K562 (cell line): ENCODE measurements at regions not wholly inside any gene's neighbourhood (a gene's known extent, or its start where the extent isn't known, plus 50 kb on each side); places are given as distances from the start of the nearest gene placed in this dataset.

Source experiments
- ATAC-seq: fragments of 200-7000 bp; cut with Tn5 transposase; 3 replicates; pipeline ENCODE4 v1.9.1; 2020; ENCODE audit warnings: moderate library complexity
- BruUV-seq: library from RNA; stranded (reverse); fragments of 400-500 nt; replicated peaks from 2 replicates; lab custom pipeline; 2021; lab: Mats Ljungman, UMichigan
- CTCF ChIA-PET: fragments of 300-600 bp; formaldehyde crosslinking; extraction: SDS; loops from one replicate; lab custom pipeline; 2021; ENCODE audit warnings: low intra/inter-chr PET ratio; lab: Yijun Ruan, JAX
- POLR2A ChIA-PET: fragments of 300-600, 350-650 bp; sonication (Branson Sonifier 250); formaldehyde crosslinking; extraction: SDS; loops from one replicate; lab custom pipeline; 2021; ENCODE audit warnings: antibody characterized with exemption, inconsistent platforms; lab: Yijun Ruan, JAX
- DNase-seq, 4 experiments: peaks; one replicate each; pipeline versions ENCODE4 v3.0.0 to v3.0.0-alpha.2; 2011 to 2018; ENCODE audit warnings: low spot score in 3 of 4, mixed read lengths in 3 of 4; ENCODE audit errors: extremely low read depth in 1 of 4
- FAIRE-seq: peaks from 2 replicates; lab custom pipeline; 2011; peaks lifted over from hg19 to GRCh38; lab: Jason Lieb, UNC
- H2AFZ ChIP-seq: 2 replicates; pipeline ENCODE4 v1.6.0; 2011; ENCODE audit warnings: low read depth, low read length, control low read depth, inconsistent platforms
- H3K27ac ChIP-seq: fragments of 200-600 bp; 3 replicates; pipeline ENCODE4 v1.8.0; 2011; ENCODE audit warnings: low read depth, mild to moderate bottlenecking, control low read depth, inconsistent platforms, low read length, moderate library complexity, mixed read lengths; ENCODE audit errors: extremely low read depth
- H3K27me3 ChIP-seq, 2 experiments: fragments of 300-600 bp in 1 of 2; 2 replicates in 1 of 2; 3 replicates in 1 of 2; pipeline versions ENCODE4 v1.6.0 to v1.8.0; 2011; ENCODE audit warnings: inconsistent platforms in 2 of 2, low read length in 2 of 2, mild to moderate bottlenecking in 1 of 2, mixed read lengths in 1 of 2, moderate library complexity in 1 of 2; ENCODE audit not compliant: control insufficient read depth in 2 of 2, insufficient read depth in 2 of 2
- H3K36me3 ChIP-seq: fragments of 300-600 bp; 3 replicates; pipeline ENCODE4 v1.8.0; 2011; ENCODE audit warnings: mild to moderate bottlenecking, low read length, inconsistent platforms; ENCODE audit not compliant: control insufficient read depth, insufficient read depth
- H3K4me1 ChIP-seq, 2 experiments: fragments of 200-600 bp in 1 of 2; replicated peaks in 1 of 2; 2 replicates in 1 of 2; 3 replicates in 1 of 2; pipeline versions ENCODE4 v1.5.1 to v1.8.0; 2011; ENCODE audit warnings: inconsistent platforms in 2 of 2, low read length in 2 of 2, mild to moderate bottlenecking in 1 of 2, mixed read lengths in 1 of 2, moderate library complexity in 1 of 2; ENCODE audit not compliant: control insufficient read depth in 2 of 2, insufficient read depth in 2 of 2
- H3K4me2 ChIP-seq: 2 replicates; pipeline ENCODE4 v1.6.1; 2011; ENCODE audit warnings: low read length, control low read depth, inconsistent platforms, mixed read lengths; ENCODE audit not compliant: insufficient read depth
- H3K4me3 ChIP-seq: fragments of 200-600 bp; sonication (generic), shearing (Covaris generic); 2 replicates; pipeline ENCODE4 v1.5.1; 2016; ENCODE audit warnings: control low read depth, inconsistent platforms
- H3K79me2 ChIP-seq: fragments of 200-600 bp; 3 replicates; pipeline ENCODE4 v1.8.0; 2011; ENCODE audit warnings: low read length, inconsistent platforms; ENCODE audit not compliant: control insufficient read depth, insufficient read depth
- H3K9ac ChIP-seq, 2 experiments: 2 replicates each; pipeline versions ENCODE4 v1.6.0 to v1.6.1; 2011; ENCODE audit warnings: low read depth in 2 of 2, low read length in 2 of 2, control low read depth in 1 of 2, inconsistent platforms in 1 of 2, mild to moderate bottlenecking in 1 of 2, mixed read lengths in 1 of 2; ENCODE audit not compliant: insufficient read depth in 1 of 2
- H3K9me1 ChIP-seq: one replicate; pipeline ENCODE4 v1.6.0; 2011; ENCODE audit warnings: inconsistent platforms, mild to moderate bottlenecking, low read length, moderate library complexity; ENCODE audit not compliant: control insufficient read depth, insufficient read depth
- H3K9me3 ChIP-seq: replicated peaks from 2 replicates; pipeline ENCODE4 v1.5.1; 2011; ENCODE audit warnings: low read depth, low read length, inconsistent platforms; ENCODE audit not compliant: control insufficient read depth, insufficient read depth
- H4K20me1 ChIP-seq: replicated peaks from 2 replicates; pipeline ENCODE4 v1.6.1; 2011; ENCODE audit warnings: low read length, inconsistent platforms, mixed read lengths; ENCODE audit not compliant: control insufficient read depth, insufficient read depth
- CBX5 ChIP-seq: IDR thresholded peaks from 2 replicates; pipeline ENCODE4 v1.6.1; 2014; ENCODE audit warnings: low read depth, borderline replicate concordance
- CLOCK ChIP-seq: fragments of 250-450 bp; sonication (Bioruptor Pico); IDR thresholded peaks from 2 replicates; pipeline ENCODE4 v1.4.0; 2020; ENCODE audit warnings: mild to moderate bottlenecking, moderate library complexity, borderline replicate concordance
- GTF2E2 ChIP-seq: fragments of 200-800 bp; sonication (Bioruptor generic); IDR thresholded peaks from 2 replicates; pipeline ENCODE4 v1.6.1; 2016; ENCODE audit warnings: missing genetic modification characterization, missing compliant biosample characterization
- MYBL2 ChIP-seq, 2 experiments: fragments of 450-650 bp in 1 of 2; sonication (generic) in 1 of 2; formaldehyde crosslinking in 1 of 2; IDR thresholded peaks; 2 replicates each; pipeline versions ENCODE4 v1.6.1 to v1.8.1; 2017 to 2022; ENCODE audit warnings: borderline replicate concordance in 1 of 2, inconsistent platforms in 1 of 2, low read depth in 1 of 2, mild to moderate bottlenecking in 1 of 2, missing genetic modification reagents in 1 of 2, moderate library complexity in 1 of 2
- NFE2 ChIP-seq: IDR thresholded peaks from 2 replicates; pipeline ENCODE4 v1.6.1; 2014; ENCODE audit warnings: antibody characterized with exemption, low read depth
- SMARCA4 ChIP-seq: fragments of 450-650 bp; IDR thresholded peaks from 2 replicates; pipeline ENCODE4 v1.6.1; 2016
- SOX6 ChIP-seq: fragments of 450-650 bp; IDR thresholded peaks from 2 replicates; pipeline ENCODE4 v1.6.1; 2014; ENCODE audit warnings: mild to moderate bottlenecking
- SREBF1 ChIP-seq: fragments of 150-350 bp; IDR thresholded peaks from 2 replicates; pipeline ENCODE4 v1.6.1; 2014; ENCODE audit warnings: antibody characterized with exemption, low read depth, low read length, borderline replicate concordance
- SREBF2 ChIP-seq: sonication (generic); formaldehyde crosslinking; IDR thresholded peaks from 2 replicates; pipeline ENCODE4 v1.4.0; 2020; ENCODE audit warnings: mild to moderate bottlenecking, missing genetic modification reagents
- U2AF2 ChIP-seq: fragments of 200-400 bp; formaldehyde crosslinking; optimal IDR thresholded peaks from 2 replicates; pipeline ENCODE3; 2017; ENCODE audit warnings: low read depth, mild to moderate bottlenecking, low read length
- ZNF140 ChIP-seq: fragments of 250-450 bp; sonication (Bioruptor Pico); IDR thresholded peaks from 2 replicates; pipeline ENCODE4 v1.8.0; 2021; ENCODE audit warnings: moderate library complexity, mild to moderate bottlenecking, inconsistent platforms
- ZNF217 ChIP-seq: sonication (generic); formaldehyde crosslinking; IDR thresholded peaks from 2 replicates; pipeline ENCODE4 v1.8.0; 2022; ENCODE audit warnings: mild to moderate bottlenecking, missing genetic modification reagents
- ZNF384 ChIP-seq: IDR thresholded peaks from 2 replicates; pipeline ENCODE4 v1.6.1; 2012; ENCODE audit warnings: low read depth, low read length, improper control_type of control experiment
- WGBS: fragments of 100-300 bp; shearing (Covaris generic); methylation state at CpG from one replicate; pipeline ENCODE4 v1.1.6; 2016; ENCODE audit warnings: low coverage, mixed read lengths; ENCODE audit not compliant: insufficient coverage; ENCODE audit errors: missing lambda C conversion rate; 5-methylcytosine and 5-hydroxymethylcytosine counted together
- in situ Hi-C: fragments of 300-500 bp; cut with MboI; formaldehyde crosslinking; loops from 4 replicates; pipeline ENCODE4 v1.15.0; 2018; ENCODE audit warnings: inconsistent platforms, mixed read lengths
- intact Hi-C: fragments of 100-400 bp; cut with micrococcal nuclease; formaldehyde crosslinking; loops from 2 replicates; pipeline ENCODE4 v1.14.2; 2022

DNA sequence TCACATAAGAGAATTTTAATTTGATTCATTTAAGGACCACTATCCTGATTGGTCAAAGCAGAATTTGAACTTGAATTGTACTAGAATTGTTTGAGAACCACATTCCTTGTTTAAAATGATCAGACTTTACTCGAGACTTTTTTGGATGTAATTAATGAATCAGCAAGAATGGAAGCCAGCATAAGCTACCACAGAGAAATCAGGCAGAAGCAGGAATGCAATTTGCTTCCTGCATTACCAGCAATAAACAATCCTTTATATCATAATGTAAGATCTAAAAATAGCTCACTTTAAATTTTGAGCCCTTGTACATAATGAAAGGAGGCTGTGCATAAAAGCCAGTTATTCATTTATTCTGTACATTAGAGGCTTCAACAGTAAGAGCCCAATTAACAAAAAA lies 119.8 kb upstream of the BACE2 start:
- Histone ChIP-seq H3K4me3 (no peak overlapping the region), H3K9me1 (no peaks in the 10 kb centered on the region), H4K20me1 (no peaks in the 10 kb centered on the region), H3K79me2 (no peaks in the 10 kb centered on the region), H3K9ac (no peak overlapping the region), H3K4me2 (no peak overlapping the region), H3K36me3 (no peaks in the 10 kb centered on the region), H3K27ac (no peak overlapping the region), H3K4me1 (no peaks in the 10 kb centered on the region)
- 0% methylated on average over 1 of the region's 1 CpG for WGBS
- in situ Hi-C loops, result no loop called here
- no TSS peak for BruUV-seq
- no peak for ATAC-seq
- ChIA-PET POLR2A (interaction anchor here (1.1 kb wide), 1 partner anchor 10 kb away, joined by 3 read pairs; no protein-coding TSS in a partner anchor), CTCF (no interaction called here)
- FAIRE-seq, result no peak
- no peak for TF ChIP-seq CLOCK (CRISPR knock-in tag)
- no peak for TF ChIP-seq NFE2
- TF ChIP-seq U2AF2, result no peak
- TF ChIP-seq MYBL2 (IDR thresholded peaks at IDR 0.05; ENCODE audit: low read depth), result no peak
- no peak for TF ChIP-seq MYBL2 (CRISPR knock-in tag; IDR thresholded peaks at IDR 0.05; ENCODE audit: borderline replicate concordance)
- no peak for TF ChIP-seq ZNF140 (CRISPR knock-in tag)
- no peak for TF ChIP-seq ZNF384
- no peak for TF ChIP-seq ZNF217 (CRISPR knock-in tag)
- TF ChIP-seq GTF2E2 (tag), result no peak
- no peak for TF ChIP-seq SREBF1
- TF ChIP-seq SOX6, result no peak
- TF ChIP-seq CBX5, result no peak
- no peak for TF ChIP-seq SREBF2 (CRISPR knock-in tag)
- TF ChIP-seq SMARCA4, result no peak
- TF ChIP-seq, all 486 proteins: peak for 0
- no peak for DNase-seq
- Histone ChIP-seq H2AFZ (no peak overlapping the region), H3K27me3 (no peaks in the 10 kb centered on the region), H3K9me3 (no peaks in the 10 kb centered on the region)
- intact Hi-C loops, result no loop called here
